Panc1 (cell line): ENCODE measurements at regions not wholly inside any gene's neighbourhood (a gene's known extent, or its start where the extent isn't known, plus 50 kb on each side); places are given as distances from the start of the nearest gene placed in this dataset.

Experiments
- CTCF ChIP-seq: fragments of 450-650 bp; IDR thresholded peaks from 2 replicates; pipeline ENCODE4 v1.5.1; 2017; ENCODE audit warnings: mild to moderate bottlenecking
- REST ChIP-seq, 2 experiments: IDR thresholded peaks; 2 replicates each; pipeline ENCODE4 v1.6.1; 2011 to 2012; ENCODE audit warnings: low read depth in 2 of 2, control low read depth in 1 of 2, low read length in 1 of 2, mild to moderate bottlenecking in 1 of 2, moderate library complexity in 1 of 2; ENCODE audit not compliant: insufficient read depth in 1 of 2
- SIN3A ChIP-seq: IDR thresholded peaks from 2 replicates; pipeline ENCODE4 v1.6.1; 2012; ENCODE audit warnings: low read depth, mild to moderate bottlenecking, low read length, moderate library complexity, borderline replicate concordance; ENCODE audit not compliant: insufficient read depth

GRCh38 chr12:88935856-88936255, 355.6 kb upstream of the KITLG start:
- TF ChIP-seq CTCF, result no peak
- TF ChIP-seq REST (IDR thresholded peaks at IDR 0.05; ENCODE audit: insufficient read depth in 1 of 2, low read depth in 2 of 2, low read length in 1 of 2), result no peak
- TF ChIP-seq SIN3A, result no peak
